Loucy (cell line): ENCODE measurements at regions not wholly inside any gene's neighbourhood (a gene's known extent, or its start where the extent isn't known, plus 50 kb on each side); places are given as distances from the start of the nearest gene placed in this dataset.

ENCODE experiments used
- H2AFZ ChIP-seq: fragments of 200-600 bp; sonication (generic); 2 replicates; pipeline ENCODE4 v1.6.0; 2016; ENCODE audit warnings: antibody characterized with exemption, mild to moderate bottlenecking, low read length, moderate library complexity
- H3F3A ChIP-seq: fragments of 200-600 bp; 2 replicates; pipeline ENCODE4 v1.6.0; 2016; ENCODE audit warnings: antibody characterized with exemption, low read depth, mild to moderate bottlenecking
- H3K27me3 ChIP-seq: fragments of 200-600 bp; sonication (generic); 2 replicates; pipeline ENCODE4 v1.6.1; 2014; ENCODE audit warnings: low read length, mild to moderate bottlenecking; ENCODE audit not compliant: insufficient read depth, poor library complexity, severe bottlenecking
- H3K36me3 ChIP-seq: fragments of 200-600 bp; sonication (generic); 2 replicates; pipeline ENCODE4 v1.6.1; 2016; ENCODE audit warnings: low read length; ENCODE audit not compliant: insufficient read depth
- H3K4me1 ChIP-seq: fragments of 200-600 bp; sonication (generic); 2 replicates; pipeline ENCODE4 v1.5.1; 2014; ENCODE audit warnings: low read length, mild to moderate bottlenecking; ENCODE audit not compliant: insufficient read depth, poor library complexity, severe bottlenecking
- H3K4me2 ChIP-seq: fragments of 200-600 bp; sonication (generic); 2 replicates; pipeline ENCODE4 v1.6.0; 2014; ENCODE audit warnings: antibody characterized with exemption, low read length, low read depth, mild to moderate bottlenecking; ENCODE audit not compliant: poor library complexity, severe bottlenecking
- H3K4me3 ChIP-seq: fragments of 200-600 bp; sonication (generic); 2 replicates; pipeline ENCODE4 v1.5.1; 2014; ENCODE audit warnings: low read length, mild to moderate bottlenecking, mixed read lengths; ENCODE audit not compliant: poor library complexity, severe bottlenecking
- H3K79me2 ChIP-seq: fragments of 200-600 bp; sonication (generic); 2 replicates; pipeline ENCODE4 v1.6.1; 2014; ENCODE audit warnings: low read length; ENCODE audit not compliant: insufficient read depth
- H3K9ac ChIP-seq: fragments of 200-600 bp; sonication (generic); 2 replicates; pipeline ENCODE4 v1.6.0; 2014; ENCODE audit warnings: mild to moderate bottlenecking, low read depth, low read length, moderate library complexity; ENCODE audit not compliant: poor library complexity, severe bottlenecking
- H3K9me2 ChIP-seq: fragments of 200-600 bp; sonication (generic); replicated peaks from 2 replicates; pipeline ENCODE4 v1.6.1; 2016; ENCODE audit warnings: low read depth, low read length, mixed read lengths
- H3K9me3 ChIP-seq: fragments of 200-600 bp; sonication (generic); 2 replicates; pipeline ENCODE4 v1.6.1; 2014; ENCODE audit warnings: mild to moderate bottlenecking, antibody characterized with exemption, low read length, low read depth; ENCODE audit not compliant: insufficient read depth
- H4K20me1 ChIP-seq: fragments of 200-600 bp; sonication (generic); 2 replicates; pipeline ENCODE4 v1.6.0; 2014; ENCODE audit warnings: antibody characterized with exemption, low read length, mild to moderate bottlenecking; ENCODE audit not compliant: insufficient read depth, poor library complexity, severe bottlenecking
- EZH2phosphoT487 ChIP-seq: fragments of 200-600 bp; IDR thresholded peaks from 2 replicates; pipeline ENCODE4 v1.6.1; 2018; ENCODE audit warnings: antibody characterized with exemption, mild to moderate bottlenecking, moderate library complexity, borderline replicate concordance
- TF ChIP-seq, protein P1 (sequence below): fragments of 200-600 bp; sonication (generic); conservative IDR thresholded peaks from 2 replicates; pipeline ENCODE4 v1.5.1; 2014; ENCODE audit warnings: mild to moderate bottlenecking, antibody characterized with exemption, low read length

DNA sequence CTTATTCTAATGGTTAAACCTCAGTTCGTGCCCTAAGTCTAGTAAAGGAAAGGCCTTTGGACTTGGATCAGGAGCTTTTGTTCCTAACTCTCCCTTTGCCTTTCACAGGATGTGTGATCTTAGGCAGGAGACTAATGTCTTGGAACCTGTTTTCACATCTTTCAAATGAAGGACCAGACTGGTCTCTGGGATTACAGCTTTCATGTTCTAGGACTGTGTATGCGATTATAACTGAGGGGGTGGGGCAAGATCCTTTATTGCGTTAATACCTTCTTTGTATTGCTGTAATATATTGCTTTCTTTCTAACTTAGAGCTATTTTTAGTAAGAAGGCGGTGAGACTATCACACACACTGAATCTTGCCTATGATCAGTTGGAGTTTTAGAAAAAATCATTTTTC is 368.1 kb downstream of the RPRM start:
- Histone ChIP-seq H2AFZ (no peak overlapping the region), H4K20me1 (no peaks in the 10 kb centered on the region), H3K36me3 (no peaks in the 10 kb centered on the region), H3K27me3 (no peaks in the 10 kb centered on the region), H3K9me2 (no peaks in the 10 kb centered on the region), H3F3A (no peaks in the 10 kb centered on the region), H3K4me3 (no peak overlapping the region), H3K4me2 (no peak overlapping the region), H3K4me1 (peaks cover 5% of the 10 kb centered on the region), H3K9ac (no peak overlapping the region), H3K79me2 (no peaks in the 10 kb centered on the region), H3K9me3 (no peaks in the 10 kb centered on the region)
- TF ChIP-seq, protein P1, sequence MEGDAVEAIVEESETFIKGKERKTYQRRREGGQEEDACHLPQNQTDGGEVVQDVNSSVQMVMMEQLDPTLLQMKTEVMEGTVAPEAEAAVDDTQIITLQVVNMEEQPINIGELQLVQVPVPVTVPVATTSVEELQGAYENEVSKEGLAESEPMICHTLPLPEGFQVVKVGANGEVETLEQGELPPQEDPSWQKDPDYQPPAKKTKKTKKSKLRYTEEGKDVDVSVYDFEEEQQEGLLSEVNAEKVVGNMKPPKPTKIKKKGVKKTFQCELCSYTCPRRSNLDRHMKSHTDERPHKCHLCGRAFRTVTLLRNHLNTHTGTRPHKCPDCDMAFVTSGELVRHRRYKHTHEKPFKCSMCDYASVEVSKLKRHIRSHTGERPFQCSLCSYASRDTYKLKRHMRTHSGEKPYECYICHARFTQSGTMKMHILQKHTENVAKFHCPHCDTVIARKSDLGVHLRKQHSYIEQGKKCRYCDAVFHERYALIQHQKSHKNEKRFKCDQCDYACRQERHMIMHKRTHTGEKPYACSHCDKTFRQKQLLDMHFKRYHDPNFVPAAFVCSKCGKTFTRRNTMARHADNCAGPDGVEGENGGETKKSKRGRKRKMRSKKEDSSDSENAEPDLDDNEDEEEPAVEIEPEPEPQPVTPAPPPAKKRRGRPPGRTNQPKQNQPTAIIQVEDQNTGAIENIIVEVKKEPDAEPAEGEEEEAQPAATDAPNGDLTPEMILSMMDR: no peak
- no peak for TF ChIP-seq EZH2phosphoT487

DNA sequence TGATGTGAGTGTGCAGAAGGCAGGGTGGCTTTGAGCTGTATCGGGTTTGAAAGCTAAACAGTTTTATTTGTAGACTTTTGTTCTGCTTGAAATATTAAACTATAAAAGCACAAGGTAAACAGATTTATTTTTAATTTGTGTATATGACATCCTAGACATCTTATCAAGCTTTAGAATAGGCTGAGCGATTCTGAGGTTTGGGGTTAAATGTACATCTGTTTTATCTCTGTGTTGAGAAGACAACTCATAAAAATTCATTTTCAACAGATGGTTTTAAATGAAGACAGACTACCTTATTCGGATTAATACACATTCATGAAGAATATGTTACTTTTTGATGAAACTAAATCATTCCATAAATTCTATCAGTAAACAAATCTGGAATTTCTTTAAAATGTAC is 368.8 kb downstream of the RPRM start:
- H3K9me3 ChIP-seq: no peaks in the 10 kb centered on the region
- H3K4me1 ChIP-seq: peaks cover 5% of the 10 kb centered on the region
- H2AFZ ChIP-seq: no peak overlapping the region
- no peak overlapping the region for H3K4me3 ChIP-seq
- no peaks in the 10 kb centered on the region for H3K27me3 ChIP-seq
- H3K4me2 ChIP-seq: no peak overlapping the region
- H3K79me2 ChIP-seq: no peaks in the 10 kb centered on the region
- H3K9me2 ChIP-seq: no peaks in the 10 kb centered on the region
- H3K9ac ChIP-seq: no peak overlapping the region
- TF ChIP-seq, protein P1: no peak
- no peak for TF ChIP-seq EZH2phosphoT487
- H3K36me3 ChIP-seq: no peaks in the 10 kb centered on the region
- no peaks in the 10 kb centered on the region for H3F3A ChIP-seq
- no peaks in the 10 kb centered on the region for H4K20me1 ChIP-seq

DNA sequence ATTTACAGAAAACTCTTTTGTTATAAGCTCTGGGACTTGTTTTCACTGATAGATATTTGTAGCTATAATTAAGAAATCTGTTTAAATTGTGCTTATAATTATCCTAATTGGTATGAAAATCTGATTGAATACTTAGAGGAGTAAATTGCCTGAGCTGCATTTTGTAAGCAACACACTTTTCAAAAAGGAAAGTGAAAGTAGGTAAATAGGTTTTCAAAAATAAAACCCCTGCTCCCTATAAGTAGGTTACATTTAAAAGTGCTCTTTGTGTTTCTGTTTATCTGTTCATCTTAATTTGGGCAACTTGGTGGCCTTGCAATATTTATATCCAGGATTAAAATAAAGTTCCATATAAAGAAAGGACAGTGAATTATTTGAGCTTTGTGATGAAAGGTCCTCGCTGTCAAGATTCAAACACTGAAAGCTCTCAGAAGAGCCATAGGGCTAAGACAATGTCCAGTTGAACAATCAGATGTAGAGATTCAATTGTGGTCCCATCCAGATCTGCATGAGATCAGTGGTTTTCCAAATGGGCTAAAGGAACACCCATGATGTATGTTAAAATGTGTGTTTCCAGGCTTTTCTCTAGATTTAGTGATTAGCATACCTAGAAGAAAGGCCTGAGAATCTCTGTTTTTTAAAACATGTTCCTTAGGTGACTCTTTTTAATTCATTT is 371.6 kb downstream of the RPRM start:
- Histone ChIP-seq H3K9me3 (no peaks in the 10 kb centered on the region), H4K20me1 (no peaks in the 10 kb centered on the region), H3K27me3 (no peaks in the 10 kb centered on the region), H3K4me3 (peak overlapping the region; percentile 67), H3K9me2 (no peaks in the 10 kb centered on the region), H3K4me2 (peak overlapping the region; percentile 55), H3F3A (no peaks in the 10 kb centered on the region), H3K36me3 (no peaks in the 10 kb centered on the region), H3K9ac (peak overlapping the region; percentile 31), H3K79me2 (no peaks in the 10 kb centered on the region), H2AFZ (peak overlapping the region; percentile 91), H3K4me1 (peaks cover 5% of the 10 kb centered on the region)
- no peak for TF ChIP-seq EZH2phosphoT487
- TF ChIP-seq, protein P1: no peak
